ENCODE measurements at regions not wholly inside any gene's neighbourhood (a gene's known extent, or its start where the extent isn't known, plus 50 kb on each side); places are given as distances from the start of the nearest gene placed in this dataset.

- no peak overlapping the region for H3K4me3 ChIP-seq (replicated peaks in 1 of 2; ENCODE audit: low read depth in 2 of 2, low read length in 2 of 2)
- no peak for TF ChIP-seq CTCF (IDR thresholded peaks at IDR 0.05; ENCODE audit: low read depth, low read length)
- no peak for DNase-seq (ENCODE audit: low read depth in 2 of 2)
Measured at GRCh38 chr12:46470036-46470627, 97.6 kb upstream of the SLC38A2 start.

GRCh38 chr12:46468813-46469212, 96.2 kb upstream of the SLC38A2 start:
- no peak for DNase-seq (ENCODE audit: low read depth in 2 of 2)
- no peak for TF ChIP-seq CTCF (IDR thresholded peaks at IDR 0.05; ENCODE audit: low read depth, low read length)

GRCh38 chr12:46468160-46468559, 95.6 kb upstream of the SLC38A2 start:
- peak; percentile 81 to 90 for DNase-seq (ENCODE audit: low read depth in 2 of 2)
- no peak for TF ChIP-seq CTCF (IDR thresholded peaks at IDR 0.05; ENCODE audit: low read depth, low read length)
- H3K4me3 ChIP-seq (replicated peaks in 1 of 2; ENCODE audit: low read depth in 2 of 2, low read length in 2 of 2), result no peak overlapping the region

More at GRCh38 chr12:46468813-46469212, 96.2 kb upstream of the SLC38A2 start:
- no peak overlapping the region for H3K4me3 ChIP-seq (replicated peaks in 1 of 2; ENCODE audit: low read depth in 2 of 2, low read length in 2 of 2)

GRCh38 chr12:46465307-46465706, 92.7 kb upstream of the SLC38A2 start:
- H3K4me3 ChIP-seq (replicated peaks in 1 of 2; ENCODE audit: low read depth in 2 of 2, low read length in 2 of 2), result no peak overlapping the region
- DNase-seq (ENCODE audit: low read depth in 2 of 2), result no peak
- TF ChIP-seq CTCF (IDR thresholded peaks at IDR 0.05; ENCODE audit: low read depth, low read length), result no peak

- TF ChIP-seq CTCF (IDR thresholded peaks at IDR 0.05; ENCODE audit: low read depth, low read length), result no peak
- no peak for DNase-seq (ENCODE audit: low read depth in 2 of 2)
- H3K4me3 ChIP-seq (replicated peaks in 1 of 2; ENCODE audit: low read depth in 2 of 2, low read length in 2 of 2), result no peak overlapping the region
Measured at GRCh38 chr12:46464863-46465262, 92.3 kb upstream of the SLC38A2 start.

GRCh38 chr12:46462641-46463355, 90.2 kb upstream of the SLC38A2 start:
- no peak overlapping the region for H3K4me3 ChIP-seq (replicated peaks in 1 of 2; ENCODE audit: low read depth in 2 of 2, low read length in 2 of 2)
- no peak for TF ChIP-seq CTCF (IDR thresholded peaks at IDR 0.05; ENCODE audit: low read depth, low read length)
- no peak for DNase-seq (ENCODE audit: low read depth in 2 of 2)

All from cardiac fibroblast (primary cell).